ENCODE measurements at regions not wholly inside any gene's neighbourhood (a gene's known extent, or its start where the extent isn't known, plus 50 kb on each side); places are given as distances from the start of the nearest gene placed in this dataset.

DNA sequence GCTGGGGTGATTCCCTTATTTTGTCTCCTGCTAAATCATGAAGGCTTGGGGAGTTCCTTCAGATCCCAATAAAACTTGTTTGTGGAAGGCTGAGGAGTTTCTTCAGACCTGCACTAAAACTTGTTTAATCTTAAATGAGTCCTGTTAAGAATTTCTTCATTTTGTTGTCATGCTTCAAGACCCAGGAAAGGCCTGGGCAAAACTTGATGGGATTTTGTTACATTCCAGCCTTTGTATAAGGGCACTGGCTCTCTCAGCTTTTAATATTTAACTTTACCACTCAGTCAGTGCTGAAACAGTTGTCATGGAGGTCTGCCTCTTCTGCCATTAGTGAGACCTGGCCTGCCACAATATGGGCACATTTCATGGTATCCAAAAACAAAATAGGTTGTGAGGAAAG lies 699.0 kb downstream of the ETS1 start:
- Mint-ChIP-seq H3K4me3 (ENCODE audit: unreplicated experiment) (no peak overlapping the region), H3K36me3 (ENCODE audit: low read depth) (peaks cover 6% of the 10 kb centered on the region), H3K27ac (ENCODE audit: unreplicated experiment) (no peak overlapping the region), H3K4me1 (ENCODE audit: low read depth) (peaks cover 32% of the 10 kb centered on the region), H3K9me3 (ENCODE audit: low read depth) (peaks cover 13% of the 10 kb centered on the region), H3K27me3 (ENCODE audit: low read depth) (no peaks in the 10 kb centered on the region)
- TF ChIP-seq, protein P1, sequence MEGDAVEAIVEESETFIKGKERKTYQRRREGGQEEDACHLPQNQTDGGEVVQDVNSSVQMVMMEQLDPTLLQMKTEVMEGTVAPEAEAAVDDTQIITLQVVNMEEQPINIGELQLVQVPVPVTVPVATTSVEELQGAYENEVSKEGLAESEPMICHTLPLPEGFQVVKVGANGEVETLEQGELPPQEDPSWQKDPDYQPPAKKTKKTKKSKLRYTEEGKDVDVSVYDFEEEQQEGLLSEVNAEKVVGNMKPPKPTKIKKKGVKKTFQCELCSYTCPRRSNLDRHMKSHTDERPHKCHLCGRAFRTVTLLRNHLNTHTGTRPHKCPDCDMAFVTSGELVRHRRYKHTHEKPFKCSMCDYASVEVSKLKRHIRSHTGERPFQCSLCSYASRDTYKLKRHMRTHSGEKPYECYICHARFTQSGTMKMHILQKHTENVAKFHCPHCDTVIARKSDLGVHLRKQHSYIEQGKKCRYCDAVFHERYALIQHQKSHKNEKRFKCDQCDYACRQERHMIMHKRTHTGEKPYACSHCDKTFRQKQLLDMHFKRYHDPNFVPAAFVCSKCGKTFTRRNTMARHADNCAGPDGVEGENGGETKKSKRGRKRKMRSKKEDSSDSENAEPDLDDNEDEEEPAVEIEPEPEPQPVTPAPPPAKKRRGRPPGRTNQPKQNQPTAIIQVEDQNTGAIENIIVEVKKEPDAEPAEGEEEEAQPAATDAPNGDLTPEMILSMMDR (IDR thresholded peaks at IDR 0.05) = no peak
- no peak for DNase-seq (ENCODE audit: low spot score)

DNA sequence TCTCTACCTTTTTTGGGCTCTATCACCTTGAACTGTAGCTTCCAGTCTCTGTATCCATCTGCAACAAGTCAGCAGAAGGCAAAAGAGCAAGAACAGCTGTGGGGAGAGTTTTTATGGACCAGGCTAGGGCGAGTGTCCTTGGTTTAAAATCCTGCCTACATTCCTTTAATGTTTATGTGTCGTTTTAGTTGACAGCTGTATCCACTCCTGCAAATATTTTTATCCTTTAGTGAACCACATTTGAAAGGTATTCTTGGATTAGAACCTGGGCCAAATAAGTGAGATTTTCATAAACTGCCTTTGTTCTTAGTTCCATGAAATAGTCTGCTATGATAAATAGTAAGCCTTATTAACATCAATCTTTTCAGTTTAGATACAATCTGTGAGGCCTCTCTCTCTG lies 712.2 kb downstream of the ETS1 start:
- Mint-ChIP-seq H3K36me3 (ENCODE audit: low read depth) (no peaks in the 10 kb centered on the region), H3K27ac (ENCODE audit: unreplicated experiment) (no peak overlapping the region), H3K4me1 (ENCODE audit: low read depth) (peaks cover 11% of the 10 kb centered on the region), H3K4me3 (ENCODE audit: unreplicated experiment) (no peak overlapping the region), H3K9me3 (ENCODE audit: low read depth) (peaks cover 1% of the 10 kb centered on the region), H3K27me3 (ENCODE audit: low read depth) (no peaks in the 10 kb centered on the region)
- no peak for DNase-seq (ENCODE audit: low spot score)
- TF ChIP-seq, protein P1 (IDR thresholded peaks at IDR 0.05) = no peak

DNA sequence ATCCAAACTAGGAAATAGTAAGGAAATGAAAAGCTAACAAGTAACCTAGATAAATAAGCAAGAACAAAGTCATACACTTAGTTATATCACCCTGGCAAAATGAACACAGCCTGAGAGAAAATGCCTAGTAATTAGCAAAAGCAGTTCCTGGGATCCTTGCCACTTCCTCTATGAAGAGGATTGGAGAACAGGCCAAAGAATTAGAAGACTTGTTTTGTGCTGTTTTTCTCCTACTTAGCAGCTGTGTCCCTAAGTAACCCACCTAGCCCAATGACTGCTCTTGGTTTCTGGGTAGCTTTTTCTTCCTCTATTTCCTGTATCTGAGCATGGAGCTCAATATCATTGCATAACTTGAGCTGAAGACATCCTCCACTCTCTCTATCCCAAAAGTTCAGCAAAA lies 713.9 kb downstream of the ETS1 start:
- Mint-ChIP-seq H3K27me3 (ENCODE audit: low read depth) (no peaks in the 10 kb centered on the region), H3K4me3 (ENCODE audit: unreplicated experiment) (no peak overlapping the region), H3K27ac (ENCODE audit: unreplicated experiment) (no peak overlapping the region), H3K36me3 (ENCODE audit: low read depth) (no peaks in the 10 kb centered on the region), H3K9me3 (ENCODE audit: low read depth) (peaks cover 4% of the 10 kb centered on the region), H3K4me1 (ENCODE audit: low read depth) (peaks cover 11% of the 10 kb centered on the region)
- no peak for DNase-seq (ENCODE audit: low spot score)
- TF ChIP-seq, protein P1 (IDR thresholded peaks at IDR 0.05) = no peak

DNA sequence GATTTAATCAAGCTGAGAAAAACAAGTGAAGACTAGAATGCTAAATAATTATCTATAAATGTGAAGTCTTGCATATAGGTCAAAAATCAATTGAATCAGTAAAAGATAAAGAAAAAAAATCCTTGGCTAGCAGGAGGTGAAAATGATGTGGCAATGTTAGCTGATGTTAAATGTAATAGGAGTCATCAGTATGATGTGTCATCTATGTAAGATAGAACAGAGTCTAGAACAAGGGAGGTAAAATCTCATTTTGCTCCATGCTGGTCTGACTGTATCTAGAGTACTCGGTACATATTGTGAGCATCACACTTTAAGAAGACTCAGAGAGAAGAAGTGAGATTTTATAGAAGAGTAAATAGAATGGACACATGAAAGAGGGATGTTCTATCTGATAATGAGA lies 721.2 kb downstream of the ETS1 start:
- H3K27me3 Mint-ChIP-seq (ENCODE audit: low read depth) = no peaks in the 10 kb centered on the region
- H3K4me1 Mint-ChIP-seq (ENCODE audit: low read depth) = peaks cover 3% of the 10 kb centered on the region
- DNase-seq (ENCODE audit: low spot score) = no peak
- no peak overlapping the region for H3K27ac Mint-ChIP-seq (ENCODE audit: unreplicated experiment)
- no peak overlapping the region for H3K4me3 Mint-ChIP-seq (ENCODE audit: unreplicated experiment)
- TF ChIP-seq, protein P1 (IDR thresholded peaks at IDR 0.05) = no peak
- no peaks in the 10 kb centered on the region for H3K36me3 Mint-ChIP-seq (ENCODE audit: low read depth)
- peaks cover 10% of the 10 kb centered on the region for H3K9me3 Mint-ChIP-seq (ENCODE audit: low read depth)

DNA sequence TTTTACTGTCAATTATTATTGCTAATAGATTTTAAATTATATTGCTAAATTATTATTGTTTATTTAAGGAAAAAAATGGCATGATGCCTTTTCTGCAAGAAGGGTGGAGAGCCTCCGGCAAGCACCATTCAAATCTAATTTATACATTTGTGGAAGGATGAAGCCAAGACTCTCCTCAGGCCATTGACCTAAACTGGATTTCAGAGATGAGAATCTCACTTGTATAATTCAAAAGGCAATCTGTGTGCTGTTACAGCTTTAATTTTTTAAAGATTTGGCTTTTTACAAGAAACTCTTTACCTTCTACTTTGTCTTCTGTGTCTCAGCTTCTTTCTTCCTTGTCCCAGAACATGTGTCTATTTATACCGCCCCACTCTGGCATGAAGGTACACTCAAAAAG lies 722.5 kb downstream of the ETS1 start:
- H3K36me3 Mint-ChIP-seq (ENCODE audit: low read depth) = no peaks in the 10 kb centered on the region
- peaks cover 6% of the 10 kb centered on the region for H3K9me3 Mint-ChIP-seq (ENCODE audit: low read depth)
- no peak overlapping the region for H3K4me3 Mint-ChIP-seq (ENCODE audit: unreplicated experiment)
- DNase-seq (ENCODE audit: low spot score) = no peak
- TF ChIP-seq, protein P1 (IDR thresholded peaks at IDR 0.05) = no peak
- no peaks in the 10 kb centered on the region for H3K27me3 Mint-ChIP-seq (ENCODE audit: low read depth)
- no peak overlapping the region for H3K27ac Mint-ChIP-seq (ENCODE audit: unreplicated experiment)
- H3K4me1 Mint-ChIP-seq (ENCODE audit: low read depth) = peaks cover 6% of the 10 kb centered on the region
